H1 (cell line): ENCODE measurements at regions not wholly inside any gene's neighbourhood (a gene's known extent, or its start where the extent isn't known, plus 50 kb on each side); places are given as distances from the start of the nearest gene placed in this dataset.
A peak's percentile ranks its signal among the peaks of the same experiment; 100 is the strongest.

ENCODE experiments used
- CTCF ChIA-PET: fragments of 300-600 bp; sonication (Branson Sonifier 250); formaldehyde crosslinking; loops from one replicate; lab custom pipeline; 2021; ENCODE audit not compliant: partially characterized antibody; lab: Charles Lee
- POLR2A ChIA-PET: fragments of 300-600 bp; sonication (Branson Sonifier 250); formaldehyde crosslinking; loops from one replicate; lab custom pipeline; 2021; ENCODE audit warnings: inconsistent platforms; ENCODE audit not compliant: partially characterized antibody; lab: Charles Lee
- DNase-seq, 2 experiments: peaks; one replicate each; pipeline versions ENCODE4 v3.0.0 to v3.0.0-alpha.2; 2010 to 2022; ENCODE audit warnings: low spot score in 2 of 2, low read depth in 1 of 2, mixed read lengths in 1 of 2
- FAIRE-seq: peaks from 2 replicates; lab custom pipeline; 2011; peaks lifted over from hg19 to GRCh38; lab: Jason Lieb, UNC
- H2AFZ ChIP-seq: 2 replicates; pipeline ENCODE4 v1.8.1; 2012; ENCODE audit warnings: low read length, inconsistent platforms
- H2AK5ac ChIP-seq: 2 replicates; pipeline ENCODE4 v1.6.1; 2013; ENCODE audit warnings: low read depth, low read length
- H2BK120ac ChIP-seq: replicated peaks from 2 replicates; pipeline ENCODE3; 2013; ENCODE audit warnings: low read depth, low read length, inconsistent platforms
- H2BK12ac ChIP-seq: 2 replicates; pipeline ENCODE4 v1.6.1; 2013; ENCODE audit warnings: low read depth, low read length
- H2BK15ac ChIP-seq: 2 replicates; pipeline ENCODE4 v1.6.1; 2013; ENCODE audit warnings: low read length
- H2BK20ac ChIP-seq: 2 replicates; pipeline ENCODE4 v1.6.1; 2013; ENCODE audit warnings: low read length
- H2BK5ac ChIP-seq: 2 replicates; pipeline ENCODE4 v1.6.1; 2013; ENCODE audit warnings: low read depth, low read length
- H3K14ac ChIP-seq: 2 replicates; pipeline ENCODE4 v1.6.1; 2013; ENCODE audit warnings: inconsistent platforms; ENCODE audit not compliant: insufficient read length
- H3K18ac ChIP-seq: 2 replicates; pipeline ENCODE4 v1.6.1; 2013; ENCODE audit warnings: low read length; ENCODE audit errors: extremely low read depth
- H3K23ac ChIP-seq: 2 replicates; pipeline ENCODE4 v1.6.1; 2013; ENCODE audit warnings: inconsistent platforms; ENCODE audit not compliant: insufficient read length
- H3K23me2 ChIP-seq: 2 replicates; pipeline ENCODE4 v1.6.1; 2013; ENCODE audit warnings: low read depth, low read length
- H3K27ac ChIP-seq: 2 replicates; pipeline ENCODE4 v1.6.1; 2011; ENCODE audit warnings: low read depth, low read length, inconsistent platforms
- H3K27me3 ChIP-seq, 4 experiments: replicated peaks in 1 of 4; 1 replicate in 1 of 4; 2 replicates in 3 of 4; pipeline versions ENCODE4 v1.6.1 to v1.8.1; 2011 to 2013; ENCODE audit warnings: low read length in 3 of 4, mild to moderate bottlenecking in 3 of 4, inconsistent platforms in 2 of 4, mixed read lengths in 2 of 4, moderate library complexity in 1 of 4; ENCODE audit not compliant: control insufficient read depth in 3 of 4, insufficient read depth in 3 of 4; ENCODE audit errors: extremely low read depth in 1 of 4
- H3K36me3 ChIP-seq, 4 experiments: 2 replicates each; pipeline versions ENCODE4 v1.6.1 to v1.8.1; 2011 to 2013; ENCODE audit warnings: mild to moderate bottlenecking in 4 of 4, low read length in 3 of 4, moderate library complexity in 2 of 4, control low read depth in 1 of 4, inconsistent platforms in 1 of 4; ENCODE audit not compliant: insufficient read depth in 4 of 4, control insufficient read depth in 2 of 4
- H3K4ac ChIP-seq: replicated peaks from 2 replicates; pipeline ENCODE3; 2013; ENCODE audit warnings: low read length, low read depth, mixed read lengths, inconsistent platforms; ENCODE audit not compliant: insufficient read length
- H3K4me1 ChIP-seq, 4 experiments: replicated peaks in 1 of 4; 1 replicate in 1 of 4; 2 replicates in 3 of 4; pipeline versions ENCODE4 v1.6.1 to v1.8.1; 2011 to 2013; ENCODE audit warnings: low read length in 3 of 4, inconsistent platforms in 2 of 4, mixed read lengths in 1 of 4; ENCODE audit not compliant: insufficient read depth in 4 of 4, control insufficient read depth in 3 of 4
- H3K4me2 ChIP-seq, 2 experiments: 2 replicates each; pipeline versions ENCODE4 v1.6.1 to v1.8.1; 2011 to 2013; ENCODE audit warnings: low read depth in 2 of 2, low read length in 2 of 2, control low read depth in 1 of 2, inconsistent platforms in 1 of 2, mild to moderate bottlenecking in 1 of 2; ENCODE audit not compliant: insufficient read depth in 1 of 2
- H3K4me3 ChIP-seq, 4 experiments: fragments of 200-600, 300-600 bp in 1 of 4; sonication (generic), shearing (Covaris generic), sonication (Bioruptor Twin) in 1 of 4; 2 replicates each; pipeline versions ENCODE4 v1.5.1 to v1.8.1; 2011 to 2016; ENCODE audit warnings: low read length in 4 of 4, low read depth in 3 of 4, control low read depth in 2 of 4, inconsistent platforms in 2 of 4, mild to moderate bottlenecking in 2 of 4, mixed read lengths in 1 of 4, moderate library complexity in 1 of 4; ENCODE audit not compliant: insufficient read depth in 2 of 4; ENCODE audit errors: extremely low read depth in 1 of 4
- H3K56ac ChIP-seq: replicated peaks from 2 replicates; pipeline ENCODE3; 2013; ENCODE audit warnings: low read depth, mild to moderate bottlenecking, mixed read lengths, low read length, inconsistent platforms; ENCODE audit not compliant: insufficient read length
- H3K79me1 ChIP-seq: 2 replicates; pipeline ENCODE4 v1.6.1; 2013; ENCODE audit warnings: low read depth, low read length, control low read depth
- H3K79me2 ChIP-seq, 2 experiments: 2 replicates each; pipeline versions ENCODE4 v1.6.1 to v1.8.1; 2012 to 2013; ENCODE audit warnings: low read length in 2 of 2, mild to moderate bottlenecking in 2 of 2, inconsistent platforms in 1 of 2; ENCODE audit not compliant: insufficient read depth in 2 of 2, control insufficient read depth in 1 of 2
- H3K9ac ChIP-seq, 4 experiments: replicated peaks in 1 of 4; 1 replicate in 1 of 4; 2 replicates in 3 of 4; pipeline versions ENCODE4 v1.6.1 to v1.8.1; 2011 to 2013; ENCODE audit warnings: low read depth in 3 of 4, low read length in 3 of 4, control low read depth in 2 of 4, mild to moderate bottlenecking in 2 of 4, moderate library complexity in 2 of 4, inconsistent platforms in 1 of 4; ENCODE audit errors: extremely low read depth in 1 of 4
- H3K9me3 ChIP-seq, 2 experiments: 2 replicates each; pipeline versions ENCODE4 v1.6.1 to v1.8.1; 2012 to 2013; ENCODE audit warnings: mild to moderate bottlenecking in 2 of 2, moderate library complexity in 2 of 2, control low read depth in 1 of 2, inconsistent platforms in 1 of 2, low read depth in 1 of 2, low read length in 1 of 2, mixed read lengths in 1 of 2; ENCODE audit not compliant: insufficient read depth in 2 of 2
- H4K20me1 ChIP-seq, 2 experiments: replicated peaks in 1 of 2; 2 replicates each; pipeline versions ENCODE3 to v1.8.1; 2011 to 2013; ENCODE audit warnings: inconsistent platforms in 2 of 2, low read length in 2 of 2, mild to moderate bottlenecking in 1 of 2; ENCODE audit not compliant: insufficient read depth in 2 of 2, control insufficient read depth in 1 of 2
- H4K5ac ChIP-seq: 2 replicates; pipeline ENCODE4 v1.6.1; 2013; ENCODE audit warnings: low read length, low read depth, mixed read lengths, inconsistent platforms; ENCODE audit not compliant: insufficient read length
- H4K8ac ChIP-seq: 2 replicates; pipeline ENCODE4 v1.8.0; 2013; ENCODE audit warnings: mild to moderate bottlenecking, moderate library complexity, low read length, inconsistent platforms; ENCODE audit not compliant: insufficient read depth; ENCODE audit errors: extremely low read depth
- H4K91ac ChIP-seq: replicated peaks from 2 replicates; pipeline ENCODE3; 2013; ENCODE audit warnings: low read length, mixed read lengths, inconsistent platforms; ENCODE audit not compliant: insufficient read length
- BACH1 ChIP-seq: IDR thresholded peaks from 2 replicates; pipeline ENCODE4 v1.6.1; 2012; ENCODE audit warnings: low read length, improper control_type of control experiment
- EP300 ChIP-seq, 2 experiments: IDR thresholded peaks; 1 replicate in 1 of 2; 2 replicates in 1 of 2; pipeline ENCODE4 v1.6.1; 2011 to 2012; ENCODE audit warnings: low read depth in 2 of 2, low read length in 2 of 2, mild to moderate bottlenecking in 2 of 2, borderline replicate concordance in 1 of 2, inconsistent platforms in 1 of 2, moderate library complexity in 1 of 2
- EZH2 ChIP-seq: fragments of 200-600 bp; sonication (generic); IDR thresholded peaks from 2 replicates; pipeline ENCODE4 v1.7.1; 2012; ENCODE audit warnings: low read depth, mild to moderate bottlenecking, moderate library complexity, low read length, inconsistent platforms; ENCODE audit not compliant: severe bottlenecking
- KDM4A ChIP-seq: IDR thresholded peaks from one replicate; pipeline ENCODE4 v1.7.1; 2012; ENCODE audit warnings: low read depth, mild to moderate bottlenecking, moderate library complexity, low read length, inconsistent platforms; ENCODE audit not compliant: severe bottlenecking
- SP4 ChIP-seq: IDR thresholded peaks from 2 replicates; pipeline ENCODE4 v1.6.1; 2012; ENCODE audit warnings: low read length, inconsistent platforms
- WGBS, 2 experiments: shearing (Covaris generic) in 1 of 2; methylation state at CpG; one replicate each; pipeline versions ENCODE4 v1.1.6 to v1.1.7; 2013 to 2015; ENCODE audit warnings: low lambda C conversion rate in 2 of 2, mixed read lengths in 2 of 2, inconsistent platforms in 1 of 2, low coverage in 1 of 2, missing lambda C conversion rate in 1 of 2; ENCODE audit not compliant: insufficient replicate concordance in 2 of 2, insufficient coverage in 1 of 2, insufficient read length in 1 of 2; ENCODE audit errors: extremely low coverage in 1 of 2, missing lambda C conversion rate in 1 of 2; 5-methylcytosine and 5-hydroxymethylcytosine counted together

GRCh38 chr2:128682729-128683284, 364.1 kb upstream of the HS6ST1 start:
- Histone ChIP-seq H3K56ac (no peak overlapping the region), H3K4me2 (no peak overlapping the region; a peak in 1 of 4 replicates), H2AK5ac (no peak overlapping the region), H2BK15ac (0 out of 2 replicates have a peak overlapping the region, but pooled peaks have one; percentile 24), H3K4me3 (no peak overlapping the region), H3K4ac (no peak overlapping the region), H3K23me2 (no peaks in the 10 kb centered on the region), H3K79me2 (no peaks in the 10 kb centered on the region), H3K27ac (no peak overlapping the region), H4K5ac (no peak overlapping the region), H2AFZ (no peak overlapping the region), H4K20me1 (no peaks in the 10 kb centered on the region), H2BK5ac (no peak overlapping the region; the same call in 1 of the 2 replicates), H3K14ac (no peak overlapping the region), H4K91ac (no peak overlapping the region), H3K9ac (no peak overlapping the region), H3K18ac (no peak overlapping the region), H3K79me1 (no peaks in the 10 kb centered on the region), H2BK12ac (no peak overlapping the region), H3K9me3 (no peaks in the 10 kb centered on the region; a peak in 1 of 4 replicates), H3K27me3 (no peaks in the 10 kb centered on the region), H3K36me3 (no peaks in the 10 kb centered on the region), H3K4me1 (peaks cover 0 to 7% (median 2%) of the 10 kb centered on the region in 4 experiments; a peak in 2 of 7 replicates), H2BK20ac (peak overlapping the region; percentile 34; the same call in 1 of the 2 replicates), H3K23ac (no peak overlapping the region), H2BK120ac (no peak overlapping the region), H4K8ac (no peak overlapping the region)
- no peak for DNase-seq
- no peak for FAIRE-seq
- WGBS, 2 experiments: 89% methylated on average over 13 of the region's 13 CpGs; no CpG with 5 or more reads in 1 of the 2 experiments
- ChIA-PET POLR2A (no interaction called here), CTCF (interaction anchor here (1.3 to 1.4 kb wide), 2 partner anchors 13 to 54 kb away, joined by 3 to 6 read pairs; no protein-coding TSS in a partner anchor)
- TF ChIP-seq SP4 (no peak), EP300 (IDR thresholded peaks at IDR 0.05; ENCODE audit: borderline replicate concordance in 1 of 2, low read depth in 2 of 2, low read length in 2 of 2) (no peak), KDM4A (no peak), BACH1 (no peak), EZH2 (no peak)
